ENCODE measurements at regions not wholly inside any gene's neighbourhood (a gene's known extent, or its start where the extent isn't known, plus 50 kb on each side); places are given as distances from the start of the nearest gene placed in this dataset.

DNA sequence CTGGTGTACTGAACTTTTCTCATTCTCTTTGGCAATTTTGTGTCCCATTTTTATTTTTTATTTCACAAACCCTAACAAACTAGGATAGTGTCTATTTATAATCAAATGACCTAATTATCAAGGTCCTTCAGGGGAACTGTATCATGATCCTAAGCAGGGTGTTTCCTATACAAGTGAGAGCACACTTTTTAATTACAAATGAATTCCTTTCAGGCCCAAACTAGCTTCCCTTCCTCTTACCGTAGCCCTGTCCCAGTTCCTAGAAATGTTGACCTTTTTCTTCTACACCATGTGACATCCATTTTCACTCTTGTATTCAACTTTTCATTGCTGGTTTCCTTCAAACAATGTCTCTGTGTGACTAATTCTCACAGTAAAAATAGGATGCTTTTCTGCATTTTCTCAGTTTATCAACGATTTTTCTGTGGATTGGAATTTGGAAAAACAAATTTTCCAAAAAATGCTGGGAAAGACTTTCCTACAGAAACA, 411.4 kb downstream of the CCDC91 start:
- no peak for DNase-seq

DNA sequence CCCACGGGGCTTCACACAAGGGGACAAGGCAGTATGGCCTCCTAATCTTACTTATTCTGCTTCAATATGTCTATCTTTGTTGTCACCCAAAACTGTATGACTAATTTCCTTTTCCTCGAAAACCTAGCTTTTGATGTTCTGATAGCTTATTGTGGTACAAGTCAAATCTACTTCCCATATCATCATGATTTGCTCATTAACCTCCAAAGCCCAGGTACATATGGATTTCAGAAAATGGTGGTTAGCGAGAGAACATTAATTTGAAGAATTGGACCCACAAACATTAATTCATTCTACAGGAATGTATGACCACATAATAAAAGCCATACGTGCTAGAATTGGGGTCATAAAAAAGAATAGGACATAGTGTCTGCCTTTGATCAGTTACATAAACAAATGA, 412.5 kb downstream of the CCDC91 start:
- no peak for DNase-seq

DNA sequence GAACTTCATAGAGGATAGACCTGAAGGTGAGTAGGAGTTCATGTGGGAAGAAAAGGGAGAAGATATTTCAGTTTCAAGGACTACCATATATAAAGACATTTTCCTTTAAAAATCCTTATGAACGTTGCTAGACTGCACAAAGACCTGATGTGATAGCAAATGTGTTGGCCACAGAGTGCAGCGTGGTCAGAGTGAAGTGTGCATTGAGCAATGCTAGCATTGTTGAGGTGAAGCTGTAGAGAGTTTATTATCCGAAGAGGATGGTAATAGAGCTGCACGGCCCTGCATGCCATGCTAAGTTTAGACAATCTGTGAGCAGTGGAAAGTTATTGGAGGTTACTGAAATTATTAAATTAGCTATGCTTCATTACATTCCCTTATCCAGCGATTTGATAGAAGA, 413.0 kb downstream of the CCDC91 start:
- DNase-seq: no peak

DNA sequence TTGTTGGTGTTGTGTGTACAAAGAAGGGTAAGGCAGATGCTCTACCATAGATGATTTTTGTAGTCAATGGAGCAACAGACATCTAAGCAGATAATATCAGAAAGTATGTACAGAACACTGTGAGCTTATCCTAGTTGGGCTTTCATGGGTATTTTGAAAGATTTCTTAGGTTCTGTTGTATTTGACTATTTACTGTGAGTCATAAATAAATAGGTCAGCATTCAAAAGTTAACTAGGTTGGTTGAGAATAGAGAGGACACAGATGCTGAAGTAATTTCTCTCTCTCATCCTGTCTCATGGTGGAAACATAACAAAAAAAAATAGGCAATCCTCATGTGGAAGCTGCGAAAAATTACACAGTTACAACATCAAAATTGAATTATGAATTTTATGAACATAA, 413.5 kb downstream of the CCDC91 start:
- no peak for DNase-seq

DNA sequence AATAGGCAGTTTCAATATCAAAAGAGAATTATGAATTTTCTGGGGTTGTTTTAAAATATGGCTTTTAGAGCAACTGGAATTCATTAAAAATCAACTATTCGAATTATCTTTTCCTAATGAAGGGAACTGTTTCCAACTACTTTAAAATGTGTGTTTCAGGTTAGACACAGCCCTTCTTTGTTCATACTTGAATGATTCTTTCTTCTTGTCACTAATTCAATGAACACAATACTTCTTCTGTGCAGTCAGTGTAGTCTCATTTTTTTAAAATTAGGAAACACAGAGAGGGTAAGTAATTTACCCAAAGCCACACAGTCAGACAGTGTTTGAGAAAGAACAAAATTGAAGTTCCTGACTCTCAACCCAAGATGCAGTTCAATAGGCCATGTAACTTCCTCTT, 414.0 kb downstream of the CCDC91 start:
- DNase-seq: no peak

DNA sequence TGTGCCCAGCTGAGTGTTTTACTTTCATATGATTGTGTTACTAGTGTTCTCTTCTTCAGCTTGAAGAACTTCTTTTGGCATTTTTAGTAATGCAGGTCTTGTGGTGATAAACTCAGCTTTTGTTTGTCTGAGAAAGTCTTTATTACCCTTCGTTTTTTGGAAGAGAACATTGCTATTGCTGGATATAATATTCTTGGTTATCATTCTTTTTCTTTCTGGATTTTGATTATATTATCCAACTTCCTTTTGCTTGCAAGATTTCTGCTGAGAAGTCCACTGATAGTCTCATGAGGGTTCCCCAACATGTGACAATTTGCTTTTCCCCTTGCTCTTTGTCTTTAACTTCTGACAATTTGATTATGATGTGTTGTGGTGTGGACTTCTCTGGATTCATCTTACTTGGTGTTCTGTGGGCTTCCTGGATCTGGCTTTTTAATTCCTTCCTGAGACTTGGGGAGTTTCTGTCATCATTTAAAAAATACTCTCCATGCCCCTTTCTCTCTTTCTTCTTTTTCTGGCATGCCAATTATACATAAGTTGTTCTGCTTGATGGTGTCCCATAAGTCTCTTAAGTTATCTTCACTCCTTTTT, 416.8 kb downstream of the CCDC91 start:
- no peak for DNase-seq

DNA sequence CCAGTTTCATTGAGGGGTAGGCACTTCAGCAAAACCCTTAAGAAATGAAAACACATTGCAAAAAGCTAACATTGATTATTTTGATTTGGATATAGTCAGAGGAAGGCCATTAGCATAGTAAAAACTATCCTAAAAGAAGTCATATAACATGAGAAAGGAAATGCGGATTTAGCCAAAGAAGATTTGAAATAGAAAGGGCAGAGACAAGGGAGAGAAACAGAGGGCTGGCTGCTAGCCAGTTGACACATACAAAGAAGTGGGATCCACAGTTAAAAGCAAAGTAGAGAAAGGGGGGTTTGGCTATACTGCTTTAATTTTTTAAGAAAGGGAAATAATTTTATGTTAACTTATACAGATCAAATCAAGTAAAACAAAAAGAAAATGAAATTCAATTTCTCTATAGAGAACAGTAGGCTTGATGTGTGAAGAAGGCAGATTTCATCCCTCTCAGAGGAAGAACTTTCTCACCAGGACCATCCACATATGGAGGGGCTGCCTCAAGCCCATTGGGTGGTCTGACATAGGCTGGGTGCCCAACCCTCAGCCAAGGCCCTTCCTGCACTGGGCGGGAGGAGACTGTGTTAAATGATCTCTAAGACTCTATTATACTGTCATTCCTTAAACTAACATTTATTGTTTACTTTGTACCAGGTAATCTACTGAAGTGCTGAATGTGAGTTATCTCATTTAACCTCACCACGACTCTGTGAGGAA, 420.3 kb downstream of the CCDC91 start:
- no peak for DNase-seq

DNA sequence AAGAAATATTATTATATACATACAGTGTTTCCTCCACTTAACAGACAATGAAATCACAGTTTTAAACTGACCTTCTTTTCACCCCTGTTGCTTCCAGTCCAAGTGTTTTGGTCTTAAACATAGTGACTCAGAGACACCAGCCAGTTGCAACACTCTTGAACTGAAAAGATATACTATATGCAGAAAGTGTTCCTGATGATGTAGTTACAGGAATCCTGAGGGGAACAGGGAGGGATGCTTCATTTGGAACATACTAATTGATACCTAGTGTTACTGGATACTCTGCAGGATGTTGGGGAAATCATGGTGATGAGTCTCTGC, 420.8 kb downstream of the CCDC91 start:
- peak; percentile 3 for DNase-seq

DNA sequence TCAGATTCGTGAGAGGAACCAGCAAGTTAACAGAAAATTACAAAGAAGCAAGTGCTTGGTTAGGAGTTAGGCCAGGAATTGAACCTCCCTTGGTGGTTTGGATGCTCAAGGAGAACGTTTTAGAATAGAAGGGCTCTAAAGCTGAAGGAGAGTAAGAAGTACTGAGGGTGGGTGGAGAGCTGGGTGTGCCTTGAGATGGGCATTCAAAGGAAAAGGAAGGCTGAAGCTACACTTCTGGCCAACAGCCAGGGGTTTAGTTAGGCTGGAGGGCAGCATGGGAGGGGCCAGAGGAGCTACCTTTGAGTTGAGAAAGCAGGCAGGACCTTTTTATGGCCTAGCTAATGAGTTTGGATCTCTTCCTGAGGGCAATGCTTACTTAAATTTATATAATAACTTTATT, 421.2 kb downstream of the CCDC91 start:
- DNase-seq: no peak

DNA sequence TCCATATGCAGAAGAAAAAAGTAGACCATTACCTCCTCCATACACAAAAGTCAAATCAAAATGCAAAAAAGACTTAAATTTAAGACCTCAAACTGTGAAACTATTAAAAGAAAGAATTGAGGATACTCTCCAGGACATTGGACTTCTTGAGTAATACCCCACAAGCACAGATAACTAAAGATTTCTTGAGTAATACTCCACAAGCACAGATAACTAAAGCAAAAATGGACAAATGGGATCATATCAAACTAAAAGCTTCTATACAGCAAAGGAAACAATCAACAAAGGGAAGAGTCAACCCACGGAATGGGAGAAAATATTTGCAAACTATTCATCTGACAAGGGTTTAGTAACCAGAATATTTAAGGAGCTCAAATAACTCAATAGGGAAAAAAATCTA, 427.9 kb downstream of the CCDC91 start:
- DNase-seq: no peak

DNA sequence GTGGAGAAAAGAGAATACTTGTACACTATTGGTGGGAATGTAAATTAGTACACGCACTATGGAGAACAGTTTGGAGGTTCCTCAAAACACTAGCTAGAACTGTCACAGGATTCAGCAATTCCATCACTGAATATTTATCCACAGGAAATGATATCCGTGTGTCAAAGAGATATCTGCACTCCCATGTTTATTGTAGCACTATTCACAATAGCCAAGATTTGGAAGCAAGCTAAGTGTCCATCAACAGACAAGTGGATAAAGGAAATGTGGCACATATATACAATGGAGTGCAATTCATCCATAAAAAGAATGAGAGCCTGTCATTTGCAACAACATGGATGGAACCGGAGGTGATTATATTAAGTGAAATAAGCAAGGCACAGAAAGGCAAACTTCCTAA, 428.5 kb downstream of the CCDC91 start:
- no peak for DNase-seq

DNA sequence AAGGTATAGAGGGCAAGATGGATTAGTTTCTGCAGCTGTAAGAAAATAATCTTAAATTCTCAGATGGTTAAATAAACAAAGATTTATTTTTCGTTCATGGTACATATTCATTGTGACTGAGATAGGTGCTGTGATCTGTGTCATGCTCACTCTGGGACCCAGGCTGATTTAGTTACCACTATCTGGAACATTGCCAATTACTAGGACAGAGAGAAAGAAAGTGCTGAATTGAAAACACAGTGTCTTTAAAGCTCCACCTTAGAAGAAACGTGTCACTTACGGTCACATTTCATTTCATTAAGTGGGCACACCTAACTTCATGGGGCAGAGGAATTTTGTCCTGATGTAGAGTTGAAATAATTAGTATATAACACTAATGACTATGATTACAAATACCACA, 430.0 kb downstream of the CCDC91 start:
- DNase-seq: no peak

DNA sequence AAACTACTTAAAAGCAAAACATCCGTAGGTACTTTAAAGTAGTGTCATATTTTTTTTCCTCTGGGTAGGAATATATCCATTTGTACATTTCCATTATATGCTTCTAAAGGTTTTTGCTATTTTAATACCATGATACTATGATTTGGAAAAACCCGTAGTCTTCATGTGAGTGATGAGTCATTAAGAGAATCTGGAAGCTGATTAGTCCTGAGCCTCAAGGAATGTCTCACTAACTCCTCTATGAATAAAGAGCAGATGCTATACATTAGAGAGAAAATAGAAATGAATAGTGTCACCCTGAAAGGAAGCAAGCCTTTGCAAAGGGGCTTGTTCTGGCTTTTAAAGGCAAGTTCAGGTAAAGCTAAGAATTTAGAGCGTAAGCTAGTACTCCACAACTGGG, 432.1 kb downstream of the CCDC91 start:
- no peak for DNase-seq

DNA sequence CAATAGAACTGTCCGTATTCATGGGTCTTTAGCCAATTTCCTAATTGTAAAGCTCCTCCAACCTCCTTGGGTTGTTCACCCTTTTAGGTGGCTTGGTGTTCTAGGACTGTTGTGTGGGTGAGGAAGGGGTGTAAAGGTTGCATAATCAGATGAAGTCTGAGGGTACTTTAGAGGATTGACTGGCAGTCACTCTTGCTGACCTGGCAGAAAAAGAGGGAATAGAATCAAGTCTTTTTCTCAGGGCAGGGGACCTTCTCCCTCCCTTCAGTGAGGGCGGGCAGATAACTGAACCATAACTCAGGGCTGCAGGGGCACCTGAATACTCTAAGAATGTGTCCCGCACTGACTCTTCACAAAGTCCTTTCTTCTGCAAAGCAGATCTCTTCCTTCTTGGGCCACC, 436.2 kb downstream of the CCDC91 start:
- no peak for DNase-seq

DNA sequence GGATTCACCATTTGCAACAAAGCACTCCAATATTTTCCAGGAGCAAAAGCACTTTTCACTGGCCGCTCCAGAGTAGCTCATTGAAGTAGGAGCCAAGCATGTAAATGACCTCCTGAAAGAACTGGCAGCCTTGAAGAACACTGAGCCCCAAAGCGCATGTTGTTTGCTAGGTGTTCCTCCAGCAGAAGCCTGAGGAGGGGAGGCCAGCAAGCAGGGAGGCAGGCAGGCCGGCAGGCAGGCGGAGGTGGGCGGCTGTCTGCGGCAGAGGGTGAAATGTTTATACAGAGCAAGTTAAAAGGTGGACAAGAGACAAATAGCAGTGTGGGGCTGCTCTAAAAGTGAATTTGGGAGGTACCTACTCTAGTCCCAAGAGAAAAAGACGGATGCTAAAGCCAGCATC, 439.4 kb downstream of the CCDC91 start:
- no peak for DNase-seq

DNA sequence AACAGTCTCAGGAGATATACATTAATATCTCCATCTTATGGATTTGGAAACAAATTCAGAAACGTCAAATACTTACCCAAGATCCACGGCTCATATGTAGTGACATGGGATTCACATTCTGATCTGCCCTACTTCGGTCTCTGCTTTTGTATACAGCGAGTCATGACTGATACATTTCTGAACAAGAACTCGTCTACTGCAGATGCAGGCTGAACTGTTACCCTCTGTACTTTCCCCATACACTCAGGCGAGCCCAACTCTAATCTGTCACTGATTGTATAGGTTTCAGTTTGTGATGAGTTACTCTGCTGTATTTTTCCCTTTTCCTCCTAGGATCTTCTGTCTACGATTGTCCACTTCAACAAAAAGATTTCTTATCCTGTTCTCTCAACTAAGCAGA, 441.6 kb downstream of the CCDC91 start:
- DNase-seq: no peak

DNA sequence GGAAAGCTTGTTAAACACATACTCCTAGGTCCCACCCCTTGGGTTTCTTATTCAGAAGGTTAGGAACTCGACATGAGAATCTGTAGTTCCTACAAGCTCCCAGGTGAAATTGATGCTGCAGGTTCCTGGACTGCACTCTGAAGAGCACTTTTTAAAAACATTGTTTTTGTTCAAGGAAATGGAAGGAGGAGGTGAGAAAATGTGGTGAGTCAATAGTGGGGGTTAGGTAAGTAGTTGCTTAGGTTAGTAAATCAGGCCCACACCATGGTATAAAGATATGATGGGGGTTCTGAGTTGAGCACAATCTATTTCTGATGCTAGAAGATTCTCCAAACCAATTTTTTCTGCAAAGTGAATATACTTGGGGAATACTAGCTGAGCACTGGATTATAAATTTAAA, 450.3 kb downstream of the CCDC91 start:
- DNase-seq: no peak

DNA sequence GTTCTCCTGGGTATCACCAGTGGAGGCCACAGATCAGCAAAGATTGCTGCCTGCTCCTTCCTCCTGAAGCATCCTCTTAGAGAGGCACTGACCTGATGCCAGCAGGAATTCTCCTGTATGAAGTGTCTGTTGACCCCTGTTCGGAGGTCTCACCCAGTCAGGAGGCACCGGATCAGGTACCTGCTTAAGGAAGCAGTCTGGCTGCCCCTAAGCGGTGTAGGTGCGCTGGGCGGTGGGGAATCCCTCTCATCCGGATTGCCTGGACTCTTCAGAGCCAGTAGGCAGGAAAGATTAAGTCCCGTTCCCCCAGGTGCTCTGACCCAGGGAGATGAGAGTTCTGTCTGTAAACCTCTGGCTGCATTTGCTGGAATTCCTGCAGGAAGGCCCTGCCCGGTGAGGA, 455.2 kb downstream of the CCDC91 start:
- no peak for DNase-seq

DNA sequence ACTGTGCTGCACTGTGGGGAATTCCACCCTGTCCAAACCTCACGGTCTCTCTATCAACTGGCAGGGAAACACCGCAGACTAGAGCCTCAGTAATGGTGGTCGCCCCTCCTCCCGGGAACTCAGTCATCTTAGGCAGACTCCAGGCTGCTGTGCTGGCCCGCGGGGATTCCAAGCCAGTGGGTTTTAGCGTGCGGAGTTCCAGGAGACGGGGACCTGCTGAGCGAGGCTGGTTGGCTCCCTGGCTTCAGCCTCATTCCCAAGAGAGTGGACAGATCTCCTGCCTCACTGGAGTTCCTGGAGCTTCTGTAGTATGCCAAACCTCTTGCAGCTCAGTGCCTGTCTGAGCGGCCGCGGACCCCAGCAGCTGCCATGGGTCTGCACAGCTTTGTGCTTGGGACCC, 455.6 kb downstream of the CCDC91 start:
- no peak for DNase-seq

DNA sequence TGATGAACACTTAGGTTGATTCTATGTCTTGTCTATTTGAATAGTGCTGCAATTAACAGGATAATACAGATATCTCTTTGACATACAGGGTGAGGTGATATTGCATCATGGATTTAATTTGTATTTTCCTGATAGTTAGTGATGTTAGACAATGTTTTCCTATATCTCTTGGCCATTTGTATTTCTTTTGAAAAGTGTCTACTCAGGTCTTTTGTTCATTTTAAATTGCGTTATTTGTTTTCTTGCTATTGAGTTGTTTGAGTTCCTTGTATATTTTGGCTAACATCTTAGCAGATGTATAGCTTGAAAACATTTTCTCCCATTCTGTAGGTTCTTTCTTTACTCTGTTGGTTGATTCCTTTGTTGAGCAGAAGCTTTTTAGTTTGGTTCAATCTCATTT, 460.6 kb downstream of the CCDC91 start:
- no peak for DNase-seq

DNA sequence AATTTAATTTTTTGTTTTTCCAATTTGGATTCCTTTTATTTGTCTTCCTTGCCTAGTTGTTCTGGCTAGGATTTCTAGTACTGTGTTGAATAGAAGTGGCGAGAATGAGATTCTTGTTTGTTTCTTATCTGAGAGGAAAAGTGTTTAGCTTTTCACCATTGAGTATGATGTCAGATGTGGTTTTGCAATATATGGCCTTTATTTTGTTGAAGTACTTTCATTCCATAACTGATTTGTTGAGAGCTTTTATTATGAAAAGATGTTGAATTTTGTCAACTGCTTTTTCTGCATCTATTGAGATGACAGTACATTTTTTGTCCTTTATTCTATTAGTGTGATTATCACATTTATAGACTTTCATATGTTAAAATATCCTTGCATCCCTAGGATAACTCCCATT, 462.0 kb downstream of the CCDC91 start:
- DNase-seq: no peak

DNA sequence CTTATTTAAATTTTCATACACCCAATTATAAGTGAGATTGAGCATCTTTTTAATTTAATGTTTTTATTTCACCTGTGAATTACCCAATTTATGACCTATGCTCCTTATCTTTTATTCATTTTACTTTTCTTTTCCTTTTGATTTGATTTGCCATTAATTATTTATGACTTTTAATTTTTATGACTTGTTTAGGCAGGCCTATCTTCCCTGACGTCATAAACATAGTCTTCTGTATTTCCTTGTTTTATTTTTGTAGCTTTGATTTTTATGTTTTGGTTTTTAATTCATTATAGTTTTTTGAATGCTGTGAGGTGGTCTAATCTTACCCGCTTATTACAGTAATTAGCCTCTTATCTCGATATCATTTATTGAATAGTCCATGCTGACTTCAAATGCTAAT, 467.1 kb upstream of the FAR2 start:
- no peak for DNase-seq

DNA sequence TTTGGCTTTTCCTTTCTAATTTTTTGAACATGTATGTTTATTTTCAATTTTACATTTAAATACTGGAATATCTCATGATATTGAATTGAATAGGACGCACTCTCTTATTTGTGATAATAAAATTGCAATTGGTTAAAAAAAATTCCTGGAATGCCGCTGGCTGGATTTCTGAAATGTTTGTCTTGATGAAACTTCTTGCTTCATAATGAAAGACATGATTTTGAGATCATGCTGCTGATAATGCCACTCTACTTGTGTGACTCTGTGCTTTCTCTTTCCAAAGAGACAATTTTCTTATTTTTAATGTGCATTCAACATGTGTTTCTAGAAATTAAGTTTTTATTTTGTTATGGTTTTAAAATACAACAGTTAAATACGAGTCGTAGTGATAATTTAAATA, 465.7 kb upstream of the FAR2 start:
- no peak for DNase-seq

DNA sequence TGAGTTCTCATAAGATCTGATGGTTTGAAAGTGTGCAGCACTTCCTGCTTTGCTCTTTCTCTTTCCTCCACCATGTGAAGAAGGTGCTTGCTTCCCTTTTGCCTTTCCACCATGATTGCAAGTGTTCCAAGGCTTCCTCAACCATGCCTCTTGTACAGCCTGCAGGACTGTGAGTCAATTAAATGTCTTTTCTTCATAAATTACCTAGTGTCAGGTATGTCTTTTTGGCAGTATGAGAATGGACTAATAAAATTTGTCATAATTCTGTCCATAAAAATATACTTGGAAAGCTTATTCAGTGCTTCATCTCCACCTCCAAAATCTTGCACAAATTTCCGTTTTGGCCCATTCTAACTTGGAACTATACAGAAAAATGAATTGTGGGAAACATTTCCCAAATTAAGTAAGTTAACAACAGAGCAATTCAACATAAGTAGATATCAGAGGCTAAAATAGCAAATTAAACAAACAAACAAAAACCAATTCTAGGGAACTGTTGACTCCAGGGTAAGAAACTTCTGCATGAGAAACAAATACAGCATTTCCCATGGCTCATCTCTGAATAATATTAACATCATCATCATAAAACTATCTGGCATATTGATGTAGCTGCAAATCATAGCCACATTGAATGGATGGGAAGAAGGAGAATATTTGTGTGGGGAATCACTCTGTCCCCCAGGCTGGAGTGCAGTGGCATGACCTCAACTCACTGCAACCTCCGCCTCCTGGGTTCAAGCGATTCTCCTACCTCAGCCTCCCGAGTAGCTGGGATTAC, 459.5 kb upstream of the FAR2 start:
- DNase-seq: no peak

All from left kidney (tissue), 1 donor.